HG03521 (cell line): ENCODE measurements at regions not wholly inside any gene's neighbourhood (a gene's known extent, or its start where the extent isn't known, plus 50 kb on each side); places are given as distances from the start of the nearest gene placed in this dataset.
"Not testable (repeated sequence)": the region's sequence is repeated elsewhere in the genome, so short reads cannot be mapped to it uniquely, and the experiment has no call there.

Experiments used
- ATAC-seq: cut with Tn5 transposase; IDR thresholded peaks from one replicate; pipeline ENCODE4 v1.9.1; 2021; ENCODE audit warnings: mild to moderate bottlenecking, moderate library complexity; ENCODE audit not compliant: unreplicated experiment

- not testable (repeated sequence) for ATAC-seq
Observed at GRCh38 chr3:912717-913116, 180.1 kb upstream of the CNTN6 start.

GRCh38 chr3:923161-923910 is 169.5 kb upstream of the CNTN6 start:
- no peak for ATAC-seq

GRCh38 chr3:930866-931265 is 162.0 kb upstream of the CNTN6 start:
- ATAC-seq, result no peak

GRCh38 chr3:933326-933725 is 159.5 kb upstream of the CNTN6 start:
- no peak for ATAC-seq

- ATAC-seq, result no peak
Observed at GRCh38 chr3:944786-945185, 148.0 kb upstream of the CNTN6 start.

- no peak for ATAC-seq
Observed at GRCh38 chr3:945738-946137, 147.1 kb upstream of the CNTN6 start.

GRCh38 chr3:952906-953305 is 139.9 kb upstream of the CNTN6 start:
- ATAC-seq, result no peak

GRCh38 chr3:963255-963654 is 129.6 kb upstream of the CNTN6 start:
- no peak for ATAC-seq

- ATAC-seq, result no peak
Observed at GRCh38 chr3:963755-964154, 129.1 kb upstream of the CNTN6 start.

- ATAC-seq, result no peak
Observed at GRCh38 chr3:965826-966225, 127.0 kb upstream of the CNTN6 start.

- ATAC-seq, result no peak
Observed at GRCh38 chr3:966341-966740, 126.5 kb upstream of the CNTN6 start.

- ATAC-seq, result no peak
Observed at GRCh38 chr3:973340-973739, 119.5 kb upstream of the CNTN6 start.

GRCh38 chr3:976006-976405 is 116.8 kb upstream of the CNTN6 start:
- ATAC-seq, result no peak

- ATAC-seq, result no peak
Observed at GRCh38 chr3:981156-981555, 111.7 kb upstream of the CNTN6 start.

- ATAC-seq, result no peak
Observed at GRCh38 chr3:988785-989184, 104.0 kb upstream of the CNTN6 start.

GRCh38 chr3:992871-993270 is 100.0 kb upstream of the CNTN6 start:
- ATAC-seq, result no peak

- no peak for ATAC-seq
Observed at GRCh38 chr3:1002010-1002409, 90.8 kb upstream of the CNTN6 start.

- ATAC-seq, result no peak
Observed at GRCh38 chr3:1007866-1008265, 85.0 kb upstream of the CNTN6 start.

GRCh38 chr3:1010228-1010627 is 82.6 kb upstream of the CNTN6 start:
- no peak for ATAC-seq

GRCh38 chr3:1015826-1016225 is 77.0 kb upstream of the CNTN6 start:
- no peak for ATAC-seq

- no peak for ATAC-seq
Observed at GRCh38 chr3:1017870-1018269, 75.0 kb upstream of the CNTN6 start.

- no peak for ATAC-seq
Observed at GRCh38 chr3:1019157-1019556, 73.7 kb upstream of the CNTN6 start.

- ATAC-seq, result no peak
Observed at GRCh38 chr3:1026395-1026794, 66.4 kb upstream of the CNTN6 start.
